HEK293T (cell line): ENCODE measurements at regions not wholly inside any gene's neighbourhood (a gene's known extent, or its start where the extent isn't known, plus 50 kb on each side); places are given as distances from the start of the nearest gene placed in this dataset.

Experiments
- CTCF ChIA-PET: fragments of 350-600 bp; formaldehyde crosslinking; extraction: SDS; loops from one replicate; lab custom pipeline; 2021; ENCODE audit warnings: antibody characterized with exemption, inconsistent platforms; lab: Yijun Ruan, JAX
- POLR2A ChIA-PET: fragments of 350-600 bp; formaldehyde crosslinking; extraction: SDS; loops from one replicate; lab custom pipeline; 2020; ENCODE audit warnings: antibody characterized with exemption, inconsistent platforms; lab: Yijun Ruan, JAX
- DNase-seq: peaks from one replicate; pipeline ENCODE4 v3.0.0; 2012; ENCODE audit warnings: mixed read lengths; ENCODE audit errors: extremely low spot score
- ARNT ChIP-seq: fragments of 450-650 bp; IDR thresholded peaks from 2 replicates; pipeline ENCODE4 v1.6.1; 2017; ENCODE audit warnings: mild to moderate bottlenecking
- BHLHE40 ChIP-seq: fragments of 450-650 bp; IDR thresholded peaks from 2 replicates; pipeline ENCODE4 v1.6.1; 2016; ENCODE audit warnings: mild to moderate bottlenecking, moderate library complexity, borderline replicate concordance
- CTBP1 ChIP-seq: fragments of 450-650 bp; IDR thresholded peaks from 2 replicates; pipeline ENCODE4 v1.6.1; 2016; ENCODE audit warnings: borderline replicate concordance
- ELF4 ChIP-seq: fragments of 450-650 bp; IDR thresholded peaks from 2 replicates; pipeline ENCODE4 v1.6.1; 2017; ENCODE audit warnings: antibody characterized with exemption
- FOXA1 ChIP-seq: fragments of 450-650 bp; IDR thresholded peaks from 2 replicates; pipeline ENCODE4 v1.6.1; 2016; ENCODE audit warnings: mild to moderate bottlenecking
- FOXK2 ChIP-seq: fragments of 450-650 bp; IDR thresholded peaks from 2 replicates; pipeline ENCODE4 v1.6.1; 2016; ENCODE audit warnings: mild to moderate bottlenecking
- FOXM1 ChIP-seq: fragments of 450-650 bp; IDR thresholded peaks from 2 replicates; pipeline ENCODE4 v1.6.1; 2017; ENCODE audit warnings: mild to moderate bottlenecking, borderline replicate concordance
- HDGF ChIP-seq: fragments of 450-650 bp; IDR thresholded peaks from 2 replicates; pipeline ENCODE4 v1.6.1; 2017; ENCODE audit warnings: antibody characterized with exemption, borderline replicate concordance
- L3MBTL2 ChIP-seq: fragments of 450-650 bp; conservative IDR thresholded peaks from 2 replicates; pipeline ENCODE4 v1.6.1; 2016; ENCODE audit warnings: mild to moderate bottlenecking
- LEF1 ChIP-seq: fragments of 450-650 bp; IDR thresholded peaks from 2 replicates; pipeline ENCODE4 v1.6.1; 2017; ENCODE audit warnings: mild to moderate bottlenecking, borderline replicate concordance
- NFRKB ChIP-seq: fragments of 450-650 bp; IDR thresholded peaks from 2 replicates; pipeline ENCODE4 v1.6.1; 2016; ENCODE audit warnings: mild to moderate bottlenecking, moderate library complexity
- PKNOX1 ChIP-seq: fragments of 450-650 bp; IDR thresholded peaks from 2 replicates; pipeline ENCODE4 v1.6.1; 2016
- SP1 ChIP-seq: fragments of 450-650 bp; IDR thresholded peaks from 2 replicates; pipeline ENCODE4 v1.6.1; 2017
- SUZ12 ChIP-seq: fragments of 450-650 bp; IDR thresholded peaks from 2 replicates; pipeline ENCODE4 v1.6.1; 2016; ENCODE audit warnings: mild to moderate bottlenecking
- TARDBP ChIP-seq: fragments of 450-650 bp; IDR thresholded peaks from 2 replicates; pipeline ENCODE4 v1.6.1; 2016
- ZNF384 ChIP-seq: fragments of 450-650 bp; IDR thresholded peaks from 2 replicates; pipeline ENCODE4 v1.6.1; 2016

- ChIA-PET POLR2A (no interaction called here), CTCF (no interaction called here)
- DNase-seq: no peak
- no peak for TF ChIP-seq LEF1
- TF ChIP-seq ELF4: no peak
- TF ChIP-seq BHLHE40: no peak
- no peak for TF ChIP-seq CTBP1
- no peak for TF ChIP-seq FOXM1
- no peak for TF ChIP-seq SP1
- no peak for TF ChIP-seq PKNOX1
- TF ChIP-seq HDGF: no peak
- TF ChIP-seq ARNT: no peak
Measured at GRCh38 chr3:28138043-28138610, 103.3 kb upstream of the CMC1 start.

GRCh38 chr3:28139288-28139687, 102.1 kb upstream of the CMC1 start:
- CTCF ChIA-PET: no interaction called here
- TF ChIP-seq NFRKB (no peak), PKNOX1 (no peak), L3MBTL2 (no peak), BHLHE40 (no peak), FOXM1 (no peak)
- POLR2A ChIA-PET: no interaction called here
- no peak for DNase-seq

GRCh38 chr3:28139967-28140634, 101.3 kb upstream of the CMC1 start:
- POLR2A ChIA-PET: no interaction called here
- DNase-seq: no peak
- CTCF ChIA-PET: no interaction called here
- TF ChIP-seq CTBP1 (no peak), LEF1 (no peak), TARDBP (no peak), FOXA1 (no peak), NFRKB (no peak)

- ChIA-PET CTCF (no interaction called here), POLR2A (no interaction called here)
- no peak for DNase-seq
- TF ChIP-seq ZNF384 (no peak), PKNOX1 (no peak), BHLHE40 (no peak), LEF1 (no peak), SP1 (no peak), FOXA1 (no peak), FOXM1 (no peak)
Measured at GRCh38 chr3:28140664-28141063, 100.8 kb upstream of the CMC1 start.

- no peak for TF ChIP-seq FOXK2
- no peak for TF ChIP-seq ELF4
- TF ChIP-seq FOXM1: no peak
- TF ChIP-seq BHLHE40: no peak
- TF ChIP-seq LEF1: no peak
- no peak for TF ChIP-seq ARNT
- TF ChIP-seq FOXA1: no peak
- no peak for TF ChIP-seq NFRKB
- TF ChIP-seq PKNOX1: no peak
- TF ChIP-seq SP1: no peak
- TF ChIP-seq TARDBP: no peak
- TF ChIP-seq L3MBTL2: no peak
- TF ChIP-seq HDGF: no peak
- no peak for TF ChIP-seq CTBP1
- TF ChIP-seq ZNF384: no peak
- ChIA-PET POLR2A (no interaction called here), CTCF (no interaction called here)
- no peak for DNase-seq
Measured at GRCh38 chr3:28149960-28150359, 91.5 kb upstream of the CMC1 start.

GRCh38 chr3:28150465-28151206, 90.8 kb upstream of the CMC1 start:
- TF ChIP-seq LEF1 (no peak), ARNT (no peak), BHLHE40 (no peak), FOXM1 (no peak), HDGF (no peak), TARDBP (no peak), SUZ12 (no peak), FOXK2 (no peak), L3MBTL2 (no peak), CTBP1 (no peak), ZNF384 (no peak), ELF4 (no peak), PKNOX1 (no peak)
- ChIA-PET CTCF (no interaction called here), POLR2A (no interaction called here)
- DNase-seq: no peak
